Stimulated activated CD4-positive, alpha-beta T cell treated with anti-CD3 and anti-CD28 coated beads, Interleukin-12 subunit alpha, Interleukin-12 subunit beta, amount 100 ng/mL, for 48 hours (primary cell): ENCODE measurements at regions not wholly inside any gene's neighbourhood (a gene's known extent, or its start where the extent isn't known, plus 50 kb on each side); places are given as distances from the start of the nearest gene placed in this dataset.
"Not testable (repeated sequence)": the region's sequence is repeated elsewhere in the genome, so short reads cannot be mapped to it uniquely, and the experiment has no call there.

Source experiments
- DNase-seq, 3 donors: peaks; one replicate each; pipeline ENCODE4 v3.0.0-alpha.2; 2020; ENCODE audit warnings: low read depth in 2 of 3, low spot score in 1 of 3

GRCh38 chr10:117492504-117492903 lies 50.0 kb upstream of the EMX2 start:
- DNase-seq: no peak

GRCh38 chr10:117488004-117488403 lies 54.5 kb upstream of the EMX2 start:
- DNase-seq: no peak

- DNase-seq: no peak
These were observed 55.9 kb upstream of the EMX2 start for GRCh38 chr10:117486606-117487005.

GRCh38 chr10:117483056-117483590 lies 59.4 kb upstream of the EMX2 start:
- DNase-seq: no peak

GRCh38 chr10:117481011-117481410 lies 61.5 kb upstream of the EMX2 start:
- DNase-seq: not testable (repeated sequence)

- no peak for DNase-seq
These were observed 62.4 kb upstream of the EMX2 start for GRCh38 chr10:117480097-117480496.

GRCh38 chr10:117477961-117478670 lies 64.4 kb upstream of the EMX2 start:
- DNase-seq: no peak

GRCh38 chr10:117477211-117477947 lies 65.2 kb upstream of the EMX2 start:
- no peak for DNase-seq

- DNase-seq: no peak
These were observed 65.8 kb upstream of the EMX2 start for GRCh38 chr10:117476716-117477115.

GRCh38 chr10:117476281-117476680 lies 66.3 kb upstream of the EMX2 start:
- no peak for DNase-seq

GRCh38 chr10:117472872-117473271 lies 69.7 kb upstream of the EMX2 start:
- no peak for DNase-seq

- DNase-seq: no peak
These were observed 71.1 kb upstream of the EMX2 start for GRCh38 chr10:117471344-117471874.

- no peak for DNase-seq
These were observed 71.8 kb upstream of the EMX2 start for GRCh38 chr10:117470733-117471132.

GRCh38 chr10:117468665-117469064 lies 73.9 kb upstream of the EMX2 start:
- no peak for DNase-seq

- no peak for DNase-seq
These were observed 78.4 kb upstream of the EMX2 start for GRCh38 chr10:117464176-117464575.

GRCh38 chr10:117463545-117463920 lies 79.0 kb upstream of the EMX2 start:
- no peak for DNase-seq

GRCh38 chr10:117462816-117463544 lies 79.6 kb upstream of the EMX2 start:
- DNase-seq: no peak

- no peak for DNase-seq
These were observed 80.1 kb upstream of the EMX2 start for GRCh38 chr10:117462424-117462792.

- no peak for DNase-seq
These were observed 80.7 kb upstream of the EMX2 start for GRCh38 chr10:117461766-117462423.

- no peak for DNase-seq
These were observed 81.4 kb upstream of the EMX2 start for GRCh38 chr10:117460846-117461765.
